ENCODE measurements at regions not wholly inside any gene's neighbourhood (a gene's known extent, or its start where the extent isn't known, plus 50 kb on each side); places are given as distances from the start of the nearest gene placed in this dataset.

DNA sequence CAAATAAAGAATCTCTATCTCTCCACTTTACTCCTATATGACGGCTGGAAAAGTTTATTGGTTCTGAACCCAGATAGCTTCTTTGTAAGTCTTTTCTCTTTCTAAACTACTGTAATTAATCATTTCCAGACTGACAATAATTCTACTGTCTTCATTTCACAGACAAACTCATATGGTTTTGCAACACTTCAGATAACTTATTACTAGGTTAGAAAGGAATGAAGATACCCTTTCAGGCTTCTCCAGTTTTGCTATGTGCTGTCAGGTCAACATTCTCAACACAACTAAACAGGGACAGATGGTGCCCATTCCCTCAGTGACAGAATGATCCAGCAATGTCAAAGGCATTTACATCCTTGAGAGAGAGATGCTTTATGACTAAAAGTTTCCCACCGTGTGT is 198.5 kb upstream of the ITGA4 start:
- TF ChIP-seq, protein P1, sequence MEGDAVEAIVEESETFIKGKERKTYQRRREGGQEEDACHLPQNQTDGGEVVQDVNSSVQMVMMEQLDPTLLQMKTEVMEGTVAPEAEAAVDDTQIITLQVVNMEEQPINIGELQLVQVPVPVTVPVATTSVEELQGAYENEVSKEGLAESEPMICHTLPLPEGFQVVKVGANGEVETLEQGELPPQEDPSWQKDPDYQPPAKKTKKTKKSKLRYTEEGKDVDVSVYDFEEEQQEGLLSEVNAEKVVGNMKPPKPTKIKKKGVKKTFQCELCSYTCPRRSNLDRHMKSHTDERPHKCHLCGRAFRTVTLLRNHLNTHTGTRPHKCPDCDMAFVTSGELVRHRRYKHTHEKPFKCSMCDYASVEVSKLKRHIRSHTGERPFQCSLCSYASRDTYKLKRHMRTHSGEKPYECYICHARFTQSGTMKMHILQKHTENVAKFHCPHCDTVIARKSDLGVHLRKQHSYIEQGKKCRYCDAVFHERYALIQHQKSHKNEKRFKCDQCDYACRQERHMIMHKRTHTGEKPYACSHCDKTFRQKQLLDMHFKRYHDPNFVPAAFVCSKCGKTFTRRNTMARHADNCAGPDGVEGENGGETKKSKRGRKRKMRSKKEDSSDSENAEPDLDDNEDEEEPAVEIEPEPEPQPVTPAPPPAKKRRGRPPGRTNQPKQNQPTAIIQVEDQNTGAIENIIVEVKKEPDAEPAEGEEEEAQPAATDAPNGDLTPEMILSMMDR (IDR thresholded peaks at IDR 0.05): no peak
- no peak for TF ChIP-seq POLR2A (IDR thresholded peaks at IDR 0.05; ENCODE audit: low read depth)
- TF ChIP-seq POLR2AphosphoS5 (IDR thresholded peaks at IDR 0.05): no peak

Data from esophagus muscularis mucosa (tissue), 3 donors.